ENCODE measurements at regions not wholly inside any gene's neighbourhood (a gene's known extent, or its start where the extent isn't known, plus 50 kb on each side); places are given as distances from the start of the nearest gene placed in this dataset.

- TF ChIP-seq, protein P1, sequence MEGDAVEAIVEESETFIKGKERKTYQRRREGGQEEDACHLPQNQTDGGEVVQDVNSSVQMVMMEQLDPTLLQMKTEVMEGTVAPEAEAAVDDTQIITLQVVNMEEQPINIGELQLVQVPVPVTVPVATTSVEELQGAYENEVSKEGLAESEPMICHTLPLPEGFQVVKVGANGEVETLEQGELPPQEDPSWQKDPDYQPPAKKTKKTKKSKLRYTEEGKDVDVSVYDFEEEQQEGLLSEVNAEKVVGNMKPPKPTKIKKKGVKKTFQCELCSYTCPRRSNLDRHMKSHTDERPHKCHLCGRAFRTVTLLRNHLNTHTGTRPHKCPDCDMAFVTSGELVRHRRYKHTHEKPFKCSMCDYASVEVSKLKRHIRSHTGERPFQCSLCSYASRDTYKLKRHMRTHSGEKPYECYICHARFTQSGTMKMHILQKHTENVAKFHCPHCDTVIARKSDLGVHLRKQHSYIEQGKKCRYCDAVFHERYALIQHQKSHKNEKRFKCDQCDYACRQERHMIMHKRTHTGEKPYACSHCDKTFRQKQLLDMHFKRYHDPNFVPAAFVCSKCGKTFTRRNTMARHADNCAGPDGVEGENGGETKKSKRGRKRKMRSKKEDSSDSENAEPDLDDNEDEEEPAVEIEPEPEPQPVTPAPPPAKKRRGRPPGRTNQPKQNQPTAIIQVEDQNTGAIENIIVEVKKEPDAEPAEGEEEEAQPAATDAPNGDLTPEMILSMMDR (IDR thresholded peaks at IDR 0.05), result no peak
- no peak for TF ChIP-seq POLR2A (IDR thresholded peaks at IDR 0.05)
Measured at GRCh38 chr15:69783211-69783610, 314.5 kb downstream of the TLE3 start.

All from tibial nerve (tissue), 3 donors.